ENCODE measurements at regions not wholly inside any gene's neighbourhood (a gene's known extent, or its start where the extent isn't known, plus 50 kb on each side); places are given as distances from the start of the nearest gene placed in this dataset.

DNA sequence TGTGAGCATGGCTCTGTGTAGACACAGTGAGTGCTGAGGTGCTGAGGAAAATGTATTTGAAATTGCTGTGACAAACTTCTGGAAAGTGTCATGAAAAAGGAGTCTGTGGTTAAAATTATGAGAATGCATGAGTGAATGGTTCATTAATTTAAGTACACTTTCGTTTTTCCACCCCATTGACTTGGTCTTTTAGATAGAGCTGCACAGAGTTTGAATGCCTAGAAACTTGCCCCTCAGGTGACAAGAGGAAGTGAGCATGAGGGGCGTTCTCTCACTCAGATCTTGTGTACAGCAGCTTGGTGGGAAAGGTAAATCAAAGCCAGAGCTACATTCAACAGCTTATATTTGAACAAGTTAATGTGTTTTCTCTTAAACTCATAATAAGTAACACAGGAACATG, 296.8 kb downstream of the WDR72 start:
- DNase-seq: no peak

DNA sequence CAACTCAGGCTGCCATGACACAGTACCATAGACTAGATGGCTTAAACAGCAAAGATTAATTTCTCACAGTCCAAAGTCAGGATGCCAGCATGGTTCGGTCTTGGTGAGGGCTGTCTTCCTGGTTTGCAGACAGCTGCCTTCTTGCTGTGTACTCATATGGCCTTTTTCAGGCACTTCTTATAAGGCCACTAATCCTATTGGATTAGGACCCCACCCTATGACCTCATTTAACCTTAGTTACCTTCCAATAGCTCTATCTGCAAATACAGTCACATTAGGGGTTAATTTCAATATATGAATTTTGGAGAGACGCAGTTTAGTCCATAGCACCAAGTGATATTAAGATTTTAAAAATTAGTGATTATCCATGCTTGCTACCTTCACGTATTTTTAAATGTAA, 297.8 kb downstream of the WDR72 start:
- DNase-seq: no peak

DNA sequence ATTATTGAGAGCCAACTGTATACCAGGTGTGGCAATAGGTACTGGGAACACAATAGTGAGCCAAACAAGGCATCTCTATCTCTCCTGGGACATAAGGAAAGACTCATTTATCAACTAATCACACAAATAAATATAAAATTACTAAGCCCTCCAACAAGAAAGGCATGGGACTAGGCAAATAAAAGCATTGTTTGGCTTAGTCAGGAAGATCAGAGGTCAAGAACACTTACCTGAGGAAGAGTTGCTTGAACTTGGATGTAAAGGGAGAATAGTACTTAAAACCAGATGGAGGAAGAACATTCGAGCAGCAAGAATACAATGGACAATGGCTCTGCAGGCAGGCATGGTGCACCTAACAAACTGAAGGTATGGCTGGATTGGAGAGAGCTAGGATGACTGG, 300.7 kb downstream of the WDR72 start:
- no peak for DNase-seq

DNA sequence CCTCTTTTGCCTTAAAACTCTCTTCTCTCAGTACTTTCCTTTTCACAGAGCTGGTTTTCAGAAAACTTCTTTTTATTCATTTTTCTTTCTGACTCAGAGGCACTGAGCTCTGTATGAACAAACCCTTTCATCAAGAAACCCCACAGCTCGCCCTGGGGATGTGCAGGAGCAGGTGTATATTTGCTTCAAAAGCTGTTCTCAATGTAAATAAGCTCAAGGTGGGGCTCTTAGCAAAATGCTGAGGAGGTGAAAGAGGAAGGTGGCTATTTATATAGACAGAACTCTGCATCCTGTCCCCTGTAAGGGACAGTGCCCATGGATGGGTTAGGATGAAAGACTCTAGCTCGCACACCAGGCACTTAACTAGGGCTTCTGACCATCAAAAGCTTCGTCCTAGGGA, 302.0 kb downstream of the WDR72 start:
- DNase-seq: no peak

DNA sequence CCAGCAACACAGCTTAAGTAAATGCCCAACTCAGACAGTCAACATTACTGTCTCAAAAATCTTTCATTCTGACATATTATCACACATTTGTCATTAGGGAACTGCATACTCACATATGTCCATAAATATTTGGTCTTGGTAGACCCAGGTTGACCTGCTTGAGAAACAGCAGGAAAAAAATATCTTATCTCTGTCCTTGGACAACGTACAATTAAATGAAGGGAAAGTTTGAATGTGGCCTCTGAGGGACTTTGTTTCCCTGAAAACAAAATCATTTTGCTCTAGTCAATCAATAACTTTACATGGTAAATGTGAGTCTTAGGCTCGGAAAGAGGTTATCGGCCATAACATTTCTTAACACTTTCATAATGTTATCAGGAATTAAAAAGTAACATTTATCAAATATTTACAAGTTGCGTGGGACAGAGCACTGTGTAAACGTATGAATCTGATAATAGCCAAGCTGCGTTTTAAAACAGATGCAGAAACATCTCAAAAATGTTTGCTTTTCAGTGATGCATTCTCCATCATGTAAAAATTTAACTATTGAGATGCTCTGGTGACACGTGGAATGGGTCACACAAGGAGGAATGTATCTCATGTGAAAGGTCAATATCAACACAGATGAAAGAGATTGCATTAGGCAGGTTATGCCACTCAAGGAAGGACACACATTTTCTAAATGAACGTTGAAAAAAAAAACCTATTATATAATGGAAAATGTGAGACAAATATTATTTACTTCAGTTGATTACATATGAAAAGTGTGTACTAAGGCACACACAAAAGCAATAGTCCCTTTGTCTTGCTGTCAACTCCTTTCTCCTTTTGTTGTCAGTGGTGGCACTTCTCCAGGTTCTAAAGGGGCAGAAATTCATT, 304.4 kb downstream of the WDR72 start:
- no peak for DNase-seq

DNA sequence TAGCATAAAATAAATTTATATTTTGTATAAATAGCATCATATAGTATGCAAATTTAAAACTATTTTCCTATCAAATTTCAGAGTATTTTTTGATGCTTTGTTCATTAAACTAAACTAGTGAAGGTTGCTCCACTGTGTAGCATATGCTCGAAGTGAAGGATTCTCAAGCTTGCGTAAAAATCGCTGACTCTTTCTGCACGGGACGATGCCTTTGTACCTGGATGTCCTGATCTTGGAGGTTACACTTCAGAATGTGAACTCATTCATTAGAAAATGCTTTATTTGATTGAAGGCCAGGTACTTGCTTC, 305.0 kb downstream of the WDR72 start:
- no peak for DNase-seq

DNA sequence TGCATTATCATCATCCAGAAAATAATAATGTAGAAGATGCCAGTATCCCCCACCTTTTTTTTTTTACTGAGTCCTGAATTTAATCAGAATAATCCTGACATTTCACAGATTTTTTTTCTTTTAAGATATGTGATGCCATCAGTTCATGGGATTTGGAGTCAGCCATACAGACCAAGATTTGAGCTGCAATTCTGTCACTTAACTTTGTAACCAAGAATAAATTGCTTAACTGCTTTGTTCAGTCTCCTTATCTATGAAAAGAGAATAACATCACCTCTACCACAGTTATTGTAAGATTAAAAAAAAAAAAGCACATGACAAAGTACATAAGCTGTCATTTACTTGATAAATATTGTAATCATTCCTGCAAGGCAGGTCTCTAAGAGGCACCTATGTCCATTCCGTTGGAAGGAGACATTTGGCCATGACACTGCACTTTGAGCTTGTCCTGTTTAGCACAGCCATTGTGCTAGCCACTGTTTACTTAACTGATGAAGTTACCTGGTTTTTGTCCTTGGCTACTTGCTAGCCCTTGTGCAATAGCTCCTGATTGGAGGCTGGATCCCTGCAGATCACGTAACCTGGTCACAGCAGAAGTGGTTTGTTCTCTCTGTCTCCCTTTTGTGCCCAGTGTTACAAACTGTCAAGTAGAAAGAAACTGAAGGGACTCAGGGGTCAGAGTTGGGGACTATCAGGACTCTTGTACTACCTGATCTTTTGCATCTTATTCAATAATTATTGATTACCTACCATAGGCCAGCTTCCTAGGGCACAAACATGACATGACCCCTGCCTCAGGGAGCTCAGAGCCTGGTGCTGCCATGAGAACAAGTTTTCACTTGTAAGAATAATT, 306.0 kb downstream of the WDR72 start:
- no peak for DNase-seq

DNA sequence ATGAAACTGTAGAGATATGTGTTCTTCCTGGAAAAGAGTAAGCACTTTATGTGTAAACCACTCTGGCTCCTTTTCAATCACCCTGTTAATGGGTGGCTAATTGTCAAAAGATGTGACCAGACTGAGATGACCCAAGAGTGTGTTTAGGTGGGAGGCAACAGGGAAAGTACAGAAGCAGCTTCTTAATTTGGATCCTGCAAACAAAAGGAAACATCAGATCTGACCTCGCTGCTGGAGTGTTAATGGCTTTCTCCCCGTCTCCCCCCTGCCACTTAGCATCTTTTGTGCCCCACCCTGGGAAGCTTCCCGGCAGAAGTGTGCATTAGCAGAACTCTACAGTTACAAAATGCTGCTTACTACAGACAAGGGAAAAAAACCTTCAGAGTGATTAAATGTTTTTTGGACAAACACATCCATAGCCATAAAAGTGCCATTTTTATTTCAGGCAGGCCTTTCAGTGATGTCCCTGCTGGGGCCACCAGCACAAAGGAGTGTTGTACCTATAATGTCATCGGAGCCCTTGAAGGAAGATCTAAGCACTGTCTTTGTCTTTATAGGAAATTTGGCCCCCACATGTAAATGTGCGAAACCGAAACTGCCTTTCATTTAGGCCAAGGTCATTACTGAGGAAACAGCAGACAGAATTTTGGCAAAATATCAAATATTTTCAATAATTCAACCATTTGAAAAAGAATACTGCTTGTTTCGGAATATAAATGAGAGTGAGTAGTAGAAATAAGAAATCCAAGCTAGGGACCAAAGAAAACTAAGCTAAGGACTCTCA, 311.0 kb downstream of the WDR72 start:
- DNase-seq: no peak

DNA sequence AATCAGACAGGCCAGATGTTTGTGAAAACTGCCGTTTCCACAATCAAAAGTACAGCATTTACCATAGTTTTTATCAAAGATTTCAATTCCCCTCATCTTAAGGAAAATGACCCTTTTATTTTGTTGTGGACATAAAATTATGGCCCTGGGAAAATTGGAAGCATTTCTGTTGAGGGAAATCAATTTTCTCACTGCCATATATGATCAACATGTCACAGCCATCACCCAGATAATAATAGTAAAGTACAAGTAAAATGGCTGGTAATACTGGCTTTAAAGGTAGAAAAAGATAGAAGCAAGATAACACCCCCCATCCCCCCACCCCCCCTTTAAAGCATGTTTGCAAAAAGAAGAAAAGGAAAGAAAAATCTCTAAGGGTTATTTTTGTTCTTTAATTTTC, 311.7 kb downstream of the WDR72 start:
- DNase-seq: no peak

DNA sequence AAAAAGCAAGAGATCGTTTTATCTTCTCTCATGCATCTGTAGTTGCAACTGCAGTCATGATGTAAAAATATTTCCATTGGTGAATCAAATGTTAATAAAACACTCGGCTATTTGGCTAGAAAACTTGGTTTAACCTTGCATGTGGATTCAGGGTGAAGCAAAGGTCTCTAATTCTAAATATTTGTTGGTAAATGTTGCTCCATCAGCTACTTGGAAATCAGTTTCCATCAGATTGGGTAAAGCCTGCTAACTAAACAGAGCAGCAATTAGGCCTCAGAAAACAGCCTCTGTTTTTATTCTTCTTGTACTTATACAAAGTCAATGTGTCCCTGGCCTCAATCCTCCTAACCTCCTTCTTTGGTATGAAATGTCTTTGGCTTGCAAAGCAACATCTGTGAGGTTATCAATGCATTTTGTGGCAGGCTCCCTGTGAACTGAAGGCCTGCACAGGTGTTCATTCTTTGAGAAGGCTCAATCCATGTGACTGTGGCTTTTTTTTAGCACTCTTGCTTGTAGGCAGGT, 312.3 kb downstream of the WDR72 start:
- no peak for DNase-seq

DNA sequence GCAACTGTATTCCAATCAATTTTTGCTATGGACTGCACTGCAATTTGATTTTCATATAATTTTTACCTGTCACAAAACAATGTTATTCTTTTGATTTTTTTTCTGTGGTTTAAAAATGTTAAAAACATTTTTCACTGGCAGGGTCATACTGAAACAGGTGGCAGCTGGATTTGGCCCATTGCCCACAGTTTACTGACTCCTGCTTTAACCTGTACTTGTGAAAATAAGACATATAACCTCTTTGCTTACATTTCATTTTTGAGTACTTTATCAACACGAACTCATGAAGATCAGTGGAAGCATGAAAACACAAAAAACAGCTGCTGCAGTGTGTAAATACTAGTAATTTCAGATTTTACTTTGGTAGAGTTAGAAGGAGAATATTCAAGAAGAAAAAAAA, 313.1 kb downstream of the WDR72 start:
- DNase-seq: no peak

DNA sequence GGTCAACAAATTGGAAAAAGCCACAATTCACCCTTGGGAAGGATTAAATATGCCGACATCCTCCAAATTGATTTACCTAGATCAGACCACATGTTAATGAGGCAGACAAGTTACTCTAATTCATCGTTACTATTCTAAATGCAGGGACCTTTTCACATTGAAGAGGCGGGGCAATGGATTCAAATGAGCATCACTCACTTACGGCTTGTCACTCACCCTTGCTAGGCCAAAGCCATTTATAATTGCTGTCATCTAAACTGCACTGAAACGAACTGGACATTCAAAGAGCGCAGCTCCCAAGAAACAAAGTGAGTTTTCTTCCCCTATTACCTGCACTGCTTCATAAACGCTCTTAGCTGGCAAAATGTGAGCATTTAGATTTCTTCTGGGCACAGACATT, 313.9 kb downstream of the WDR72 start:
- no peak for DNase-seq

DNA sequence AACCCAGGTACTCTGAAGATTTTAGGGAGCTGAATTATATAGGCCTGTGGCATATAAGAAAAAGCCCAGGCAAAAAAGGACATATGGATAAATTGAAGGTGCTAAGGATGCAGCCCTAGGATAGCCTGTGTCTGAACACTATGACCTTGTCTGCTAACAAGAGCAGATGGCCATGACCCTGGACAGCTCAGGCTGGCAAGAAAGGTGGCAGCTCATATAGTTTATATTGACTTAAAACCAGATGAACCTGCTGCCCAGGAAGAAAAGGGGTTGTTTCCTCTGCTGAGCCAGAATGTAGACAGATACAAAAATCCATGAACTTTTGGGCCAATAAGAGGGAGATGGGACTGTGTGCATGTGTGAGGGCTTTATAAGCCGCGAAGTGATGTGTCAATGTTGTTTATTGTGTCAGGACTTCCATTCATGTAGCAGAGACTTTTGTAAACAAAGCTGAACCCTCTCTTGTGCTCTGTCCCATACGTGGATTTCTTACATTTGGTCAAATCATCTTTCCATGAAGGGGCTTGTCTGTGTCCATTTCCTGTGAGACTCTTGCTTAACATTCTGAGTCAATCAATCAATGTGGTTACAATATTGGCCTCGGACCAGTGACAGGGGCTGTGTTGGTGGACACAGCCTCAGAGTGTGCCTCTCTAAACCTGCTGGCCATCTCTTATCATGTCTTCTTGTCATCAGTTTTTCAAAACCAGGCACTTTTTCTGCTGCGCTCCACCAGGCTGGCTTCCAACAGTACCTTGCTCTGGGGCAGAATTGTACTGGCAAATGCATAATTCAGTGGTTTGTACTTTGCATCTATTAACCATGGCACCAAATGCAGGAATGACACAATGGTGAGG, 321.2 kb downstream of the WDR72 start:
- DNase-seq: no peak

DNA sequence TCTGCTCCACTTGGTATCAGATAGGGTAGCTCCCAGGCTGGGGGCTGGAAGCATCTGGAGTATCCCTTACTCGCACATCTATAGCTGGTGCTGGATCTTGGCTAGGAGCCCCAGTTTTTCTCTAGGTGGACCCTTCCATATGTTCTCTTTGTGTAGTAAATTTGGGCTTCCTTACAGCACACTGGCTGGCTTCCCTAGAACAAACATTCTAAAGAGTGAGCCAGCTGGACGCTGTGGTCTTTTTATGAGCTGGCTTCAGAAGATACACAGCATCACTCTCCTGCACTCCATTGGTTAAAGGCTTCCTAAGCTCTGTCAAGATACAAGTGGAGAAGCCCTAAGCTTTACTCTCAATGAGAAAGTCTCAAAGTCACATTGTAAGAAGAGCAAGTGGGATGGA, 322.1 kb downstream of the WDR72 start:
- DNase-seq: no peak

DNA sequence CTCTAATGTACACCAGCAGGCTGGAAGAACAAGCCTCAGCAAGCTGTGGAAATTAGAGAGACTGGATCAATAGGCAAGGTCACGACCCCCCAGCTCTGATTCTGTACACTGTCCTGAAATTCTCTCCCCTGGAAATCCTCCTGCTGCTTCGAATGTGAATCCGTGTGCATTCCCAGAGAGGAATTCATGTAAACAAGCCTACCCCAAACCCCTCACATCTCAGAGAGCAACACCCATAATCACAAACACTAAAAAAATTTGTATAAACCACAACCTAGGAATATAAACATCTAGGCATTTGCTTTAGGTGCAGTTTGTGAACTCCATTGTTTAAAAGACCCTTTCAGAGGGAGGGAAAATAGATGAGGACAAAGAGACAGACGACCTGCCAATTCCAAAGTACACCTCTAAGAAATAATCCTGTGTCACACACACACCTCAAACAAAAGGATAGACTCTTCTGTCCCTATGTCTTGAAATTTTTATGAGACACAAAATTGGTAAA, 325.2 kb downstream of the WDR72 start:
- no peak for DNase-seq

DNA sequence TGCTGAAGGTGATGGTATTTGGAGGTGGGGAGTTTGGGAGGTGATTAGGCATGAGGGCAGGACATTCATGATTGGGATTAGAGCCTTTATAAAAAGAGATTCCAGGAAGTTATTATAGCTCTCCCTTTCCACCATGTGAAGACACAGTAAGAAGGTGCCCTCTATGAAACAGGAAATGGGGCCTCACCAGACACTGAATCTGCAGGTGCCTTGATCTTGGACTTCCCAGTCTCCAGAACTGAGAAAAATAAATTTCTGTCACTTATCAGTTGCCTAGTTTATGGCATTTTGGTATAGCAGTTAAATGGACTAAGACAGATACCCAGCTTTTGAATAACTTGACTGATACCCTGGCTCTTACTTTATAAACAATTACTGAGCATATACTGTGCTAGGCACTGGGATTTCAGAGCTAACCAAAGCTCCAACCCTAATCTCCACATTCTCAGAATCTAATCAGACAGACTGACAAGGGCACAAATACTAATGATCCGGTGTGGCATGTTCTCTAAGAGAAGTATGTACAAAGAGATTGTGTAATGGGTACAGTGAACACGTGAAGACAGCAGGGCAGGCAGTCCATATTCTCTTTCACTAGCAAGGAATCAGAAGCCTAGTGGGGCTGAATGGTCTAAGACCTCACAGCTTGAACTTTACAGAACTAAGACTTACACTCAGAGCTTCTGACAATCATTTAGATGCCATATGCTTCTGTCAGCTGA, 343.1 kb downstream of the WDR72 start:
- no peak for DNase-seq

DNA sequence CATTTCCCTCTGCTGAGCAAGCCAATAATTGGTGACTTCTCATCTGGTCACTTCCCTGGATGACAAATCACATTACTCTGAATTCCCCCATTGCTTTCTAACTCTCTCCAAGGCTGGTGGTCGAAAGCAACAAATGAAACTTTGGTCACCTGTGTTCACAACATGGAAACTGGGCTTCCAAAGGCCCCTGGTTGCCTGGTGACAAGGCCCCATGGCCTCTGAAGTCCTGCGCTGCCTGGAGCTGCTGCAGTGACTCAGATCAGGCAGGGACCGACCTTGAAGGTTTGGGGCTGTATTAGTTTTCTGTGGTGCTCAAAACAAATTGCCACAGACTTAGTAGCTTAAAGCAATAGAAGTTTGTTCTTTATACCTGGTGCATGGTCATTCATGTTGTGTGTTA, 345.3 kb downstream of the WDR72 start:
- DNase-seq: no peak

DNA sequence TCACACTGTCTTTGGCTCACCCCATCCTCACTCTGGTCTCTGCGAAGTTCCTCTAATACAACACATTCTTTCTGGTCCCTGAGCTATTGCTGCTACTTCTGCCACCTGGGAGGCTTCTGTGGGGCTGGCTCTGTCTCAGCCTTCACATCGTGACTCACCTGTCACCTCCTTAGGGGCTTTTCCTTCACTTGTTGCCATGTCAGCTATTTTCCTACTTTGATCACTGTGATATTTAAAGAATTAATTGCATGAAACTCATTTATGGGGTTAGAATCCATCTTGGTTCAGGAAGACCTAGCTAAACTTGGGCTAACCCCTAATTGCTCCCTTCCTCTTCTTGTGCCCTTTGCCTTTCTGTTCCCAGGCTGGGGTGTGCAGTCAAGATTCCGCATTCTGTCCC, 346.9 kb downstream of the WDR72 start:
- DNase-seq: no peak

DNA sequence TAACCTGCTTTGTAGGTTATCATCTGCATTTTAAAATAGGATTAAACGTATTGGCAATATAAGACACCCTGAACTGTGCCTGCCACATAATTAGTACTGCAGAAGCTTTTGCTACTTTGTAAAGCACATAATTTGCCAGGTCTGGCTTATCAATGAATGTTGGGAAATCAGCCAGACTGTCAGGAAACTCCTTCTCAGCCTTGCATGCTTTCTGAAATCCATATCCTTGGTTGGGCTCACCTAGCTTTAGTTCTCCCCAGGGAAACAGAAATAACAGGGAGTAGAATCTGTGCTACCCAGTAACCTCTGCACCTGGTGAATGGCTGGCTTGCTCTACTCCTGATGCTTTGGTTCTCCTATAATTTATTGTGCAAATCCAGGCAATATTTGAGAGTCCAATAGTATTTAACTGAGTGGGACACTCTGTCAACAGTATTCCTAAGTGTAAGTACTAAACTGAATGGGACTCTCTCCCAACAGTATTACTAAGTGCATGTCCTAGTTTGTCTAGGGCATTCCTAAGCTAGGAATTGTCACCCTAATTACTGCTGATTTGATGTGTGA, 354.5 kb downstream of the WDR72 start:
- DNase-seq: no peak

DNA sequence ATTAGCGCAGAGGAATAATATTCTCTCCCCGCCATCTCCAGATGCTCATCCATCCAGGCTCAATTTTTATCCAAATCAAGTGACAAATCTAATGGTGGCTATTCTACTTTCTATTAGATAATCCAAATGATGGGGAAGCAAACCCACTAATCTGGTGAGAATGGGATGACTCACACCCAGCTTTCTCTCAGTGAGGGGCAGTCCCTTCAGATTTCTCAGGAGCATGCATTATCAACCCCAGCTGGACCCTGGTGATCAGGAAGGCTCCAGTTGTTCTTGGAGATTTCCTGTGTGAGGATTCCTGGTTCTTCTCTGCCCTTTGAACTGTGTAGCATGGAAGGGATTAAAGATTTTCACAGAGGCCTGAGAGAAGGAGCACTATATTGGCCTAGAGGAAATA, 358.0 kb downstream of the WDR72 start:
- no peak for DNase-seq

DNA sequence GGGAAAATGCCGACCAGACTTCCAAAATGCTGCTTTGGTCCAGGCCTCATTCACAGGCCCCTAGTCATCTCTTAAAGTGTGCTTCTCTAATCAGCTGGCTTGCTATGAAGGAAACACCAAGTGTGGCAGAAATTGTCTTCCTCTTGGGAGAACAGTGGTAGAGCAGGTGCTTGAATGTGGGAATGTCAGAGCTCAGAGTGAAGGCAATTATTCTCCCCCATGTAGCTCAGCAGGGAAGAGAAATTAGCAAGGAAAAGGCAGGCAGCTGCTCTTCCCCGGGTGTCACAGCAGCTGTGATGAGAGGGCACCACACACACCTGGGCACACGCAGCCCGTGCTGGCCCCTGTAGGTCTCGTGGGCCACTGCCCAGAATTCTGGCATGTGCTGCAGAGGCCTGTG, 358.5 kb downstream of the WDR72 start:
- no peak for DNase-seq
